ENCODE measurements at regions not wholly inside any gene's neighbourhood (a gene's known extent, or its start where the extent isn't known, plus 50 kb on each side); places are given as distances from the start of the nearest gene placed in this dataset.

DNA sequence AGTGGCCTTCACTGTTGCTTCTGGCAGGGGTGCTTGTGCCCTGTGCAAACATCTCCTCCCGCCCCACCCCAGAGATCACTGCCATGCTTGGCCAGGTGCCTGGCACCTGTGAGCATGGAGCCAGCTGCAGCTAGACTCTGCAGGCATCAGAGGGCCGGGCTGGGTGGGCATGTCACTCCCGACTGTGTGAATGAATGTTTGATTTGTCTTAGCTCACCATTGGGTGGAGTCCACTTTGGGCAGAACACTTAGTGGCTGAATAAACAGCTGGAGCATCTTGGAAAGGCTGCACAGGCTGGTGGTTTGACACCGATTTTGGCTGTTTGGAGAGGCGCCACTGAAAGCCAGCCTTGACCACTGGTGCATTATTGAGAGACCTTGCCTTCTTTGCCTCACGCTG lies 267.3 kb downstream of the DLEU7 start:
- DNase-seq (ENCODE audit: low spot score), result no peak

DNA sequence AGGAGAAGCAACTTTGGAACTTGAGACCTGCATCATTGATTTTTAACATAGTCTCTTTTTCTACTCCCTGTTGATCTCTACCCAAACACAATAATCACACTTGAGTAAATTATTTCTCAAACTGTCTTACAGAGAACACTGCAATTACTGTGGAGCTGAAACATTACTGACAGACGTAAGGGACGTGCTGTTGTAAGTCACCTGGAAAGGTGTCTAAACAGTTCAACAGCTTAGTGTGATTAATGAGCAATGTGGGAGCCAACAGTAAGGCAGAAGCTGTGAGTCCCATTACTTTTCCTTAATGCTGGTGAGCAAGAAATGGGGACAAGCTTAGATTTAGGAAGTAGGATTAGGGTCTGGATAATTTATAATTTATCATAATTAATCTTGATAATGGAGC lies 265.7 kb downstream of the DLEU7 start:
- DNase-seq (ENCODE audit: low spot score), result no peak

DNA sequence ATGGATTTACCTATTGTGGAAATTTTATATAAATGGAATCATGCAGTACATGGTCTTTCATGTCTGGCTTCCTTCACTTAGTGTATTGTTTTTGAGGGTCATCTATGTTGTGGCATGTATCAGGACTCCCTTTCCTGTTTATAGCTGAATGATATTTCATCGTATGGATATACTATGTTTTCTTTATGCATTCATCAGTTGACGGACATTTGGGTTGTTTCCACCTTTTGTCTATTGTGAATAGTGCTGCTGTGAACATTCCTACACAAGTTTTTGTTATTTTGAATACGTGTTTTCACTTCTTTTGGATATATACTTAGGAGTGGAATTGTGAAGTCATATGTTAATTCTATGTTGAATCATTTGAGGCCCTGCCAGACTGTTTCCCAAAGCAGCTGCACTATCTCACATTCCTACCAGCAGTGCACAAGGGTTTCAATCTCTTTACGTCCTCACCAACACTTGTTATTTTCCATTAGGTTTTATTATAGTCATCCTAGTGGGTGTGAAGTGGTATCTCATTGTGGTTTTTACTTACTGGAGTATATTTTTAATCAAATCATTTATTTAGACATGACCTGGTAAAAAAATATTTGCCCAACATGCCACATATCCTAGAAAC lies 262.7 kb downstream of the DLEU7 start:
- DNase-seq (ENCODE audit: low spot score), result no peak

DNA sequence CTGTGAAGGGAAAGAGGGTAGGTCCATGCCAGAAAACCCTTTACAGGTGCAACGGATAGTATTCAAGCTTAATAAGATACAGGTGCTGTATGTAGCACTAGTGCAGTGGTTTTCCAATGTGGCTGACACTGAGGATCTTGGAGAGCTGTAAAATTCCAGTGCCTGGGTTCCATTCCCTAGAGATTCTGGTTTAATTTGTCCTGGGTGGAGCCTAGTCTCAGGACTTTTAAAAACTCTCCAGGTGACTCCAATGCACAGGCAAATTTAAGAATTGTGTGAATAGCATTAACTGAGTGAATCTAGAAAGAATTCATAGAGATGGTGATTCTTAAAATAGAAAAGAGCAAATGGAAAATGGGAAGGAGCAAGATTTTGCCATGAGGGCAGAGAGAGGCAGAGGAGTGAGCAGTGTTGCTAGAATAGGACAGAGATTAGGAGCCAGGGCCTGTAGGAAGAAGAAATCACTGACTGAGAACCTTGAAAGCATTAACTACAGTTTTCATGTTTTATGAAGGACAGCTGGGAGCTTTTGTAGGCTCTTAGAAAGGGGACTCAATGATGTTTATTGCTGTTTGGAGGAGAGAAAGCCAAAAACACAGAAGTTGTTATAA lies 261.8 kb downstream of the DLEU7 start:
- no peak for DNase-seq (ENCODE audit: low spot score)

DNA sequence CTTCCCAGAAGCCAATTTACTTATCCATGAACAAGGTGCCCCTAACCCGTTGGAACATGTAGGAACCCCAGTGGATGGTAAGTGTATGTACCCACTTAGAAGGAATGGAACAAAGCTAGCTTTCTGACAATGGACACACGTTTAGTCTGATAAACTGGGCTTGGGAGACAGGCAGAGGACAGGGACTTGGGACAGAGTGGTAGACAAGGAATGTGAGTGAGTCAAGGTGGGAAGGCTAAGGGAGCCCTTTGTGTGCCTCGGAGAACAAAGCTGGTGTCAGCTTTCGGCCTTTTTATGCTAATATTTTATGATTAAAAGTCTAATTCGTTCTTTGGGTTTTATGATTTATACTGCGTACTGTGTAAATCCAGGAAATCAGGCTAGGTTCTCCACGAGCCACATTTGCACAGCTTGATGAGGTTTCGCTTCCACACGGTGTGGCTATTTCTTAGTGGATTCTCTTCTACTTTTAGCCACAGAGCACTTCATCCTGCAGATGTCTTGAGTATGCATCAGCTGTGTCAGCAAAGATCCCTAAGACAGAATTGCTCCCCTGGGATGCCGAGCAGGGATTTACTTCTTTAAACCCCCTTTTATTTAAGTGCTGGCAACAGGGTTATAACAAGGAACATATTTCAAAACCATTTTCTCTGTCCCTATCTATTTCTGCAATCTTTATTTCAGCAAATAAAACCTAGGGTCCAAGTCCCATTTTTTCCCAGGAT lies 258.5 kb downstream of the DLEU7 start:
- DNase-seq (ENCODE audit: low spot score), result no peak

DNA sequence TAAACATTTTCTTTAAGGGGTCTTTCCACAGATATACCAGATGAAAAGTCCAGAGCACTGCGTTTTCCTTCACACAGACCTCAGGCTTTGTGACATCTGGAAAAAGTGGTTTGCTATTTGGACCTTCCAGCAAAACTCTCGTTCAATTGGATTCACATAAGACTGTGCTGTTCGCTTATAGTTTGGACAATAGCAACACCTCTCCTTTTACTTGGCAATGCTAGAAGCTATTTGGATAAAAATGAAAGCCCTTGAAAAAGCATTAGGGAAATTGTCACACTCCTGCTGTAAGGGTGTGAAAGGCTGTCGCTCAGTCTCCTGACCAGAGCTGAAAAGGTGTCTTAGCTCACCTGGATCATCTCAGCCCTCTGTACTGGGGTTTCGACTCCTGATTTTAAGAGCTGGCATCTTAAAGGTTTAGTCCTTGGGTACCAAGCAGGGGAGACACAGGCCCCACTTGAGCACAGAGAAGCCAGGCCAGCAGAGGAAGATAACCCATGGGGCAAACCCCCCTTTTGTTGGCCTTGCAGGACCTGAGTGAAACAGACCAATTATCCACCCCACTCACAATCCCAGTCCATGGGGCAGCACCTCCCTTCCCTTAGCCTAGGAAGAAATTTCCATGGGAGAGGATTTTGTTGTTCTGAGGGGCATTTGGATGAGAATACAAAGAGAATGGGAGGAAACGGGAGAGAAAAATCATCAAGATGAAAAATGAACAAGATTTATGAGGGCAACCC lies 257.6 kb downstream of the DLEU7 start:
- DNase-seq (ENCODE audit: low spot score), result no peak

DNA sequence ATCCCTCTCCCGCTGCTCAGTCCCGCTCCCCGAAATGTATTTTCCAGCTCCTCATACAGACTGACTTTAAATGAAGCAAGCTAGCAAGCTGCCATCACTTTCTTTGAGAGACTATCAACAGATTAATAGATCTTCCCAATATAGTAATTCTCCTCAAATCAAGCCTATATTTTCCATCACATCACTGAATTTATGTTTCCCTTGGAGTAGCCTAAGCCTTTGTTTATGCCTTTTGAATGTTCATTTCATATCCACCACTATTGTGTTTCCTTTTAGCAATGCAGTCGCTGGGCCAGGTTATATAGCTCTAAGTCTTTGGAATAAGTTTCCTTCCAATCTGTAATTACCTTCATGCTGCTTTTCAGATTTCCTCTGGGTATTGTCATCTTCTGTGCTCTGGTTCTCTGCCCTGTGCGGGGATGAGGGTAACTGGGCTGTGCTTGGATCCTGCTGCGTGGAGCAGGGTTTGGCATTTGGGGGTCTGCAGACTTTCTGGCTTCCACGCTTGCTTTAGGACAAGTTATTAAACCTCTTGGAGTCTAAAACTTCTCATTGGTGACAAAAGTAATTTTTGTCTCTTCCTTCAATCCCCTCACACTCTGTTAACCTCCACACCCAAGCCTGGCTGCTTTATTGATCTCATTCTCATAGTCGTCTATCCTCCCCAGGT lies 256.9 kb downstream of the DLEU7 start:
- DNase-seq (ENCODE audit: low spot score), result no peak

DNA sequence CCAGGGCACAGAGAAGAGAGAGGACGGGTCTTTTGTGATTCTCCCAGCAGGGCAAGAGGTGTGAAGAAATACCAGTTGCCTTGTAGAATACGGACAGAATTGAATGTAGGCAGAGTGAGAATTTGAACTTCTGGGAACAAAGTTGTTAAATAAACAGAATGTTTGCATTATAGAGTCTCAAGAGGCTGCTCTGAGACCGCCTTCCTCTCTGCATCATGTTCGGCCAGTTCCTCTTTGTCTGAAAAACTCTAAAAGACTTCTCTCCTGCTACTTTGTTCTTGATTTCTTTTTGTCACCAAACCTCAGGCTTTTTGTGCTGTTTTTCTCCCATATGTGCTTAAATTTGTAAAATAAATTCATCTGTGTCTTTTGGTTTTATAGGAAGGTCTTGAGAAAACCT lies 256.4 kb downstream of the DLEU7 start:
- DNase-seq (ENCODE audit: low spot score), result no peak

DNA sequence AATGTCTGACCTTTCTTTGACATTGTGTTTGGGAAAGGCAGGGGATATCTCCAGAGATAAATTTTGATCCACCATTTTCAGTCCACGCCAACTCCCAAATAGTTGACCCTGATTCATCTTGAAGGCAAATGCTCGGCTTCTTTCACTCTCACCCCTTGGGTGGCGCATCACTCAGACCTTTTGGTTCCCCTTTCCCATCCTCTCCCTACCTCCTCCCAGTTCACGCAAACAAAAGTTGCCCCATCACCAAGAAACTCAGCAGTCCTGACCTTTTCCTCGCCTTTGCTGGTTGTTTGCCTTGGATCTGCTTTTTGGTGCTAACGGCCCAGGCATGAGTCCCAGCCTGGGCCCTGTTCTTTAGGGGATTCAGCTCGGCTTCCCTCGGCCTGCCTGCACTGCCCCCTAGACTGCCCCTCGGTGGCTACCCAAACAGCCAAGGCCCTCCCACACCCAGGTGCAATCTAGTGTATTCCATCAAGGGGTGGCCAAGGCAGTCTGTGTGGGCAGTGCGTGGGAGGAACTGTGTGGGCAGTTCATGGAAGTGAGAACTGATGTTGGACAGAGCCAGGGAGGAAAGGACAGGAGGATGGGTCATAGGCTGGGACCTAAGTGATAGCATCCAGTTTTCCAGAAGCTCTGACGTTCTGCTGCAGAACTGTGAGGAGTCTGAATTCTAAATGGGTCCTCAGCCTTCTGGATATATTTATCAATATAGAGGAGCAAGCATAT lies 255.7 kb downstream of the DLEU7 start:
- no peak for DNase-seq (ENCODE audit: low spot score)

DNA sequence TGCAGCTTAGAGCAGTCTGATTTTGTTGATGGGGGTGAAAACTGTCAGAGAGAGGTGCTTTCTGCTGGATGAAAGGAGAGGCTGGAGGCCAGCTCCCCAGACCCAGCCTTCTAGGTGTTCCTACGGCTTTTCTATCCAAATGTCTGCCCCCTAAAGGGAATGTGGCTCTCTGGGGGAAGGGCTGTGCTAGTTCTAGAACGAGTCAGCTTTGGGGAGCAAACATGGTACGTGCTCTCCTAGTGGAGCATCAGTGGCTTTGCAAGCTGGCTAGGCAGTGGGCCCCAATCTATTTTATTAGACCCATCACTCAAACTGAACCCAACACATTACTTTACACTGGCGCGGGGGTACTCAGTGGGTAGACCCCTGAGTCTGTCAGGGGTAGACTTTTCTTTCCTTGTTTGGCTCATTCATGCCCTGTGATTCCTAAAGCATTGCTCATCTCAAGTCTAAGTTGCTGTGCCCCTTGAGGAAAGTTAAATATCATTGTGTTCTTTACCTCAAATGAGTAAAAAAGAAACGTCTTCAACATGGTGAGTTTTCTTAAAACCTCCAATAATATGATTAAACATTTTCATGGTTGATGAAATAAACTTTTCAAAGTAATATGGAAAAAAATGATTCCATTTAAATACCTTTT lies 254.9 kb downstream of the DLEU7 start:
- DNase-seq (ENCODE audit: low spot score), result no peak

DNA sequence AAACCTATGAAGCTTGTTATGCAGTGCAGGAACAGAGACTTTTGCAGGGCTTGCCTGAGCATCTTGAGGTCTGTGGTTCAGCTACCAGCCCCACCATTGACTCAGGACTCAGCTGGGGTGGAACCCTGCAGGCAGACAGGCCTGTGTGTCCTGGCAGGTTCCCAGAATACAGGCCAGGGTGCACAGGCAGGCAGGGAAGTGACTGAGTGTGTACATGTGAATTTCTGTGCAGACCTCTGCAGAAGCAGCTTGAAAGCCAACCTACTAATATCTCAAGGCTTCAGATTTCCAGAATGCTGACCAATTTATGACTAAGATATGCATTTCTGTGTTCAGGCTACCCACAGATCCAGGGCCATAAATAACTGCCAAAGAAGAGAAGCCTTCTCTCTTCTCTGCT lies 254.4 kb downstream of the DLEU7 start:
- peak; percentile 36 for DNase-seq (ENCODE audit: low spot score)

DNA sequence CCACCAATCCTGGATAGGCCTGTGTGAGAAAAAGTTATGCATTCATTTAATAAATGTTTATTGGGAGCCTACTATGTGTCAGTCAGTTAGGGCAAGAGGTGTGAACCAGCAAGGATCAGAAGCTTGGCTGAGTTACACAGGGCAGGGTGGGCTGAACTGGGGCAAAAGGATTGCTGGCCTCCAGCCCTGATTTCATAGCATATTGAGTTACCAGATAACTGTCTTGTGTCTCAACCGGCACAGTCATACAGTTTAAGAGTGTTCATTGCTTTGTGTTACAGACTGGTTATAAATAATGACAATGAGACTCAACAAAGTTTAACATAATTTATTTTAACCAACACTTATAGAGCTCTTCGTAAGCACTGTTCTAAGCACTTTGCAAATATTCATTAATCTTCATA lies 253.8 kb downstream of the DLEU7 start:
- no peak for DNase-seq (ENCODE audit: low spot score)

DNA sequence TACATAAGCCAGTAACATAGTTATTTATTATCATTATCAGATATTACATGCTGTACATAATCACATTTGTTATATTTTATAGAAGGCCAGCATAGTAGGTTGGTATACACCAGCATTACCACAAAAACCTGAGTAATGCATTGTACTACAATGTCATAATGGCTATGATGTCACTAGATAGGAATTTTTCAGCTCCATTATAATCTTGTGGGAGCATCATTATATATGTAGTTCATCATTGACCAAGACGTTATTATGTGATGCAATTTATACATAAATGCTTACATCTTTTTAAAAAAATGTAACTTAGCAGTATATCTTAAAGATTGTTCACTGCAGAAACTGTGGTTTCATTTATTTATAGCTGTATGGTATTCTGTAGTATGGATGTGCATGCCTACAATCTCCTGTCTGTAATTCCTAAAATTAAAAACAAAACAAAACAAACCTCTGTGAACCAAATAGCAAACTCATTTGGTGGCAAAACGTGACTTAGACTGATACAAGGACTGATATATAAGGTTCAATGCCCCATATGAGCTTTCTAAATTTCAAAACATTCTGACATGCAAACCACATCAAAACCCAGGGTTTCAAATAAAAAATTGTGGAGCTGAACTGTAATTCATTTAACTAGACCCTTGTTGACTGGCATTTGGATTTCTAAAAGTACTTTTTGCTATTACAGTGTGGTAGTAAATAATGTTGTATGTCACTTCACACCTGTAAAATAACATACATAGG lies 250.9 kb downstream of the DLEU7 start:
- DNase-seq (ENCODE audit: low spot score), result no peak

DNA sequence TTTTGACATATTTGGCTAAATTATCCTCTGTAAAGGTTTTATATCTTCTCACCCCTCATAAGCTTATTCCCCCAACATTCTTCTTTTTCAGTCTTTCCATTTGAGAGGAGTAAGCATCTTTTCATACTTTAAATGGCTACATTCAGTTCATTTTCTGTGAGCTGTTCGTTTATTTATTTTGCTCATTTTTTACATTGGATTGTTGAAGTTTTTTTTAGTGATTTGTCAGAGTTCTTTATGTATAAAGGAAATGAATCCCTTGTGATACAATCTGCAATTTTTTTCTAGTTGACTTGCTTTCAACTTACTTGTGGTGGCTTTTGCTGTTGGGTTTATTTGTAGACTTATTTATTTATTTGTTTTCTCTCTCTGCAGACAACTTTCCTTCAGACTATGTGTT lies 250.3 kb downstream of the DLEU7 start:
- no peak for DNase-seq (ENCODE audit: low spot score)

DNA sequence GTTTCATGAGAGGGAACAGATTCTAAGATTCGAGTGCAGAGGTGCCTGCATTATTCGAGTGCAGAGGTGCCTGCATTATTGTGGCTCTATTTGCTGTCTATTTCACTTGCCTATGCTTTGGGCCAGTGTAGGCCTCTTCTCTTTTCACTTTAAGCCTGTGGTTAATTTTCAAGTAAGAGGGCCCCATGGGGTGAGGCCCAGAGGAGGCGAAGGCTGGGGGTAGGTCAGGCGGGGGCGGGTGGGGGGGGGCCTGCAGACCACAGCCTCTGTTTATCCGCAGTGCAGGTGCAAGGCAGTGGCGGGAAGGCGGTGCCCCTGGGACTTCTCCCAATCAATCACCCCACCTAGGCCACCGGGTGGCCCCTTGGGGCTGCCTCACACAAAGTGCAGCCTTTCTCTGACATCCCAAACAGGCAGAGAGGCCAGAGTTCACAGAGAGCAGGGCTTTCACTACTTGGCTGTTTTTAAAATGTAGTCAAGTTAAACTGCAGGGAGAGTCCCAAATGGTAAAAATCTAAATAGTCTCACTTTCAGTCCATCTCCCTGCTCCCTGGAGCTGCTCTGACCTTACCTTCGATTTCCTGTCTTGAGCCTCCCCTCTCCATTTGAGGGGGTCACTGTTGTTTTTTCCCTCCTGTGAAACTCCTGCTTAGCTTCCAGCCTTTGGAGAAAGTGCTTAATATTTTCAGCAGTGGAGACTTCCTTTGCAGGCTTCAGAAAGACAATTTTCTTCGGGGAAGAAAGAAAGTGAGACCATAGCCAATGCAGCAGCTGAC lies 249.0 kb downstream of the DLEU7 start:
- DNase-seq (ENCODE audit: low spot score), result no peak

DNA sequence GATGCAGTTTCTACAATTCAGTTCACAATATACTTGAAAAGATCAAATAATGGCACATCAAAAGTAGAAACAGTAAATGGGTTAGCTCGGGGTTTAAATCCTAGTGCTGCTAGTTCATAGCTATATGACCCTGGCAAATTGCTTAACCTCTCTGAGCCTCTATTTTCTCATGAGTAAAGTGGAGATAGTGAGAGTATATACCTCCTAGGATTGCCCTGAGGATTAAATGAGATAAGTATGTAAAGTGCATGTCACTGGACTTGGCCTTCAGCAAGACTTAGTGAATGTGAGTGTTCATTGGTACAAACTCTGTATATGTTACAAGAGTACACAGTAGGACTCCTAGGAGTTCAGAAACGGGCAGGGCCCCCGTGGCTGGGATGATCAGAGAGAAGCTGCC lies 248.3 kb downstream of the DLEU7 start:
- no peak for DNase-seq (ENCODE audit: low spot score)

DNA sequence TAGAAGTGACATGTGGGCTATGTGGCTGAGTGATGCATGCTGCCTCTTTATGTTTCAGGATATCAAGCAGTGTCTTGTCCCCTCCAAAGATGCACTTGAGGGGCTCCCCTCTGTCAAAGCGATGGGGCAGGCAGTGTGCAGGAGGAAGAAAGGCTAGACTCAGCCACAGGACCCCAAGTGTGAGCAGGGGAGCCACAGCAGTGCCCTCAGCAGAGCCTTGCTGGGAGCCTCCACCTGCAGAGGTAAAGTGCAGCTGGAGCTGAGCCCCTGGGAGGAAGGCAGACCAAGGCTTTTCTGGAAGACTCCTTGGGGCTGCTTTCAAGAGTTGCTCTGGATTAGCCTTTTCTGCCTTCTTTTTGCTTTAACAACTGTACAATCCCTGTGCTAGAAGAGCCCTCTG lies 247.3 kb downstream of the DLEU7 start:
- no peak for DNase-seq (ENCODE audit: low spot score)

DNA sequence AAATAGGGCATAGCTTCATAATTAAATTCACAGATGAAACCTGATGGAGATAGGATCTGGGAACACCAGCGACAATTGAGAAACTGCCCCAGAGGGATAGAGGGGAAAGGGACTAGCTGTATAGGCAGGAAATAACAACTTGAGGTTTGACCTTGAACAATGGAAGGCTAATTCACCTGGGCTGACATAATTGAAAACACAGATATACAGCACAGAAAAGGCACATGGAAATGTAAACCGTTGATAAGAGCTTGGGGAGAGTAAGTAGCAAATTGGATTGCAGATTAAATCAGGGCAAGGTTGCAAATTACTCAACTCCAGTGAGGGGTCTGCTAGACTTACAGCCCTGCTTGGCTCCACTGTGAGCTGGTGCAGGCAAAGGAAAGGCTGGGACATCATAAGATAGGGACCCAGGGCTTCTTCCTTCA lies 246.7 kb downstream of the DLEU7 start:
- DNase-seq (ENCODE audit: low spot score), result no peak

DNA sequence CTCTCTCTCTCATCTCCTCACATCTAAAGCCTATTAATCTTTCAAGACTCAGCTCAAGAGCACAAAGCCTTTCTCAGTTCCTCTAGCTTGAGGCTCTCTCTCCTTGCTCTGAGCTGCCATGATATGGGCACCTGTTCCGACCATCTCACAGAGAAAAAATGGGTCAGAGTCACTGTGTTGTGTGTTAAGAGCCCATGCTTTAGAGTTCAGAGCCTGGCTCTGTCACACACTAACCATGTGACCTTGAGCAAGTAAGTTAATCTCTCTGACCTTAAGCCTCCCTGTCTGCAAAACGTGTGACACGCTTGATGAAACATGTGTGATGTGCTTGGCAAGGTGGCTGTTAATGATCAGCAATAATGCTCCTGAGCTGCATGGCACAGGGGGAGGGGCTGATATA lies 245.2 kb downstream of the DLEU7 start:
- no peak for DNase-seq (ENCODE audit: low spot score)

DNA sequence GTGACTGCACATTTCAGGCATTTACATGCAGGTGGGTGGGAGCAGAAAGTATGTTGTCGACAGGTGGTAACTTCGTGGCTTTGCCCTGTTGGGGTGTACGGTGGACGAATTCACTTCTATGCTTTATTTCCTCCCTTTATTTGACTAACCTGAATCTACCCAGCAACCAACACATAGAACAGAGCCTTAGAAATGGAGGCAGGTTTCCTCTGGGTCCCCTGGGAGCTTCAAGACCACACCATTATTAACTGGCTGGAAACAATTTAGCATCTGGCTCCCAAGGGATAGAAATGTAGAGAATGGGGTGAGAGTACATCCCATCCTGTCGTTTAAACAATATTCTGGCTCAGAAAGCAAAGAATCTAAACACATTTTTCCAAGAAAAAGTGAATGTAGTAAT lies 244.4 kb downstream of the DLEU7 start:
- DNase-seq (ENCODE audit: low spot score), result no peak

Measured in cerebellar cortex (tissue), 1 donor.